Panc1 (cell line): ENCODE measurements at regions not wholly inside any gene's neighbourhood (a gene's known extent, or its start where the extent isn't known, plus 50 kb on each side); places are given as distances from the start of the nearest gene placed in this dataset.

Experiments
- ATAC-seq: fragments of 200-7000 bp; cut with Tn5 transposase; 2 replicates; pipeline ENCODE4 v1.9.1; 2020; ENCODE audit warnings: mild to moderate bottlenecking, moderate library complexity
- BruUV-seq: library from RNA; stranded (reverse); fragments of 400-500 nt; replicated peaks from 2 replicates; lab custom pipeline; 2021; lab: Mats Ljungman, UMichigan
- CTCF ChIA-PET: fragments of 300-600 bp; sonication (Branson Sonifier 250); formaldehyde crosslinking; loops from one replicate; lab custom pipeline; 2022; ENCODE audit warnings: antibody characterized with exemption; lab: Charles Lee
- POLR2A ChIA-PET: fragments of 300-600 bp; sonication (Branson Sonifier 250); formaldehyde crosslinking; loops from one replicate; lab custom pipeline; 2022; ENCODE audit warnings: antibody characterized with exemption; lab: Charles Lee
- DNase-seq: peaks from one replicate; pipeline ENCODE4 v3.0.0-alpha.2; 2010; ENCODE audit warnings: low read depth, low spot score
- H3K27ac ChIP-seq: 2 replicates; pipeline ENCODE4 v1.5.1; 2011; ENCODE audit warnings: mild to moderate bottlenecking, low read length, inconsistent platforms
- H3K27me3 ChIP-seq: fragments of 200-500 bp; sonication (Bioruptor generic); 2 replicates; pipeline ENCODE4 v1.6.0; 2014; ENCODE audit warnings: low read length, inconsistent platforms; ENCODE audit not compliant: control insufficient read depth, insufficient read depth
- H3K36me3 ChIP-seq: fragments of 200-500 bp; sonication (Bioruptor generic); 2 replicates; pipeline ENCODE4 v1.5.1; 2014; ENCODE audit warnings: inconsistent platforms, mild to moderate bottlenecking, low read length, moderate library complexity; ENCODE audit not compliant: control insufficient read depth, insufficient read depth
- H3K4me1 ChIP-seq: 2 replicates; pipeline ENCODE4 v1.5.1; 2011; ENCODE audit warnings: inconsistent platforms, mild to moderate bottlenecking, low read length, moderate library complexity; ENCODE audit not compliant: control insufficient read depth, insufficient read depth
- H3K4me3 ChIP-seq, 2 experiments: 2 replicates each; pipeline ENCODE4 v1.5.1; 2011 to 2012; ENCODE audit warnings: low read depth in 2 of 2, low read length in 2 of 2, mild to moderate bottlenecking in 2 of 2, inconsistent platforms in 1 of 2, moderate library complexity in 1 of 2
- H3K9me3 ChIP-seq: fragments of 200-500 bp; sonication (Bioruptor generic); 2 replicates; pipeline ENCODE4 v1.5.1; 2014; ENCODE audit warnings: low read depth, mild to moderate bottlenecking, inconsistent platforms, low read length, moderate library complexity; ENCODE audit not compliant: control insufficient read depth, insufficient read depth
- CTCF ChIP-seq: fragments of 450-650 bp; IDR thresholded peaks from 2 replicates; pipeline ENCODE4 v1.5.1; 2017; ENCODE audit warnings: mild to moderate bottlenecking
- POLR2AphosphoS5 ChIP-seq: IDR thresholded peaks from 2 replicates; pipeline ENCODE4 v1.6.1; 2012; ENCODE audit warnings: mild to moderate bottlenecking, low read depth, low read length, moderate library complexity
- SIN3A ChIP-seq: IDR thresholded peaks from 2 replicates; pipeline ENCODE4 v1.6.1; 2012; ENCODE audit warnings: low read depth, mild to moderate bottlenecking, low read length, moderate library complexity, borderline replicate concordance; ENCODE audit not compliant: insufficient read depth
- TCF7L2 ChIP-seq: IDR thresholded peaks from 2 replicates; pipeline ENCODE4 v1.6.1; 2011; ENCODE audit warnings: mild to moderate bottlenecking, low read depth, low read length, inconsistent platforms
- in situ Hi-C: cut with HindIII; loops from 2 replicates; pipeline ENCODE4 v1.10.0; 2016; ENCODE audit warnings: low sequenced_read_pairs, low pct_unique_long_range_greater_than_20kb
- intact Hi-C: fragments of 100-400 bp; cut with micrococcal nuclease; formaldehyde crosslinking; loops from one replicate; pipeline ENCODE4 v1.10.0; 2022; ENCODE audit not compliant: unreplicated experiment
- TF ChIP-seq, protein P1 (sequence below), 2 experiments: IDR thresholded peaks; 2 replicates each; pipeline ENCODE4 v1.6.1; 2011 to 2012; ENCODE audit warnings: low read depth in 2 of 2, control low read depth in 1 of 2, low read length in 1 of 2, mild to moderate bottlenecking in 1 of 2, moderate library complexity in 1 of 2; ENCODE audit not compliant: insufficient read depth in 1 of 2

DNA sequence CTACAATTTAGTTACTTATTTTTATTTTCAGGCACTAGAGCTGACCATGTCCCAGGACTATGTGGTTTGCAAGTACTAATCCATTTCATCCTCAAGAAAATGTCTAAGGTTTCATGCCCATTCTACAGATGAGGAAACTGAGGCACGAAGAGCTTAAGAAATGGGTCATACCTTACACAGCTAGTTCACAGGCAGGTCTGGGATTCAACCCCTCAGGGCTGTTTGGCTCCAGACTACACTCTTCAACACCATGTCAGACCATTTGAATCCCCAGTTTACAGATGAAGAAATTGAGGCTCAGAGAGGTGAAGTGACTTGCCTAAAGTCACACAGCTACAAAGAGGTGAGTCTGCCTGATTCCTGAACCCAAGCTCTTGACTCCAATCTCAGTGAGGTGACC lies 144.1 kb downstream of the MIAT start:
- no peaks in the 10 kb centered on the region for H3K4me1 ChIP-seq
- no peak overlapping the region for H3K27ac ChIP-seq
- no TSS peak for BruUV-seq
- H3K9me3 ChIP-seq: no peaks in the 10 kb centered on the region
- intact Hi-C loops (no loop called here), in situ Hi-C loops (no loop called here)
- CTCF ChIA-PET: no interaction called here
- ATAC-seq (no peak), DNase-seq (no peak)
- no peak overlapping the region for H3K4me3 ChIP-seq
- POLR2A ChIA-PET: no interaction called here
- TF ChIP-seq POLR2AphosphoS5 (no peak), TCF7L2 (no peak), CTCF (no peak), SIN3A (no peak)
- TF ChIP-seq, protein P1, sequence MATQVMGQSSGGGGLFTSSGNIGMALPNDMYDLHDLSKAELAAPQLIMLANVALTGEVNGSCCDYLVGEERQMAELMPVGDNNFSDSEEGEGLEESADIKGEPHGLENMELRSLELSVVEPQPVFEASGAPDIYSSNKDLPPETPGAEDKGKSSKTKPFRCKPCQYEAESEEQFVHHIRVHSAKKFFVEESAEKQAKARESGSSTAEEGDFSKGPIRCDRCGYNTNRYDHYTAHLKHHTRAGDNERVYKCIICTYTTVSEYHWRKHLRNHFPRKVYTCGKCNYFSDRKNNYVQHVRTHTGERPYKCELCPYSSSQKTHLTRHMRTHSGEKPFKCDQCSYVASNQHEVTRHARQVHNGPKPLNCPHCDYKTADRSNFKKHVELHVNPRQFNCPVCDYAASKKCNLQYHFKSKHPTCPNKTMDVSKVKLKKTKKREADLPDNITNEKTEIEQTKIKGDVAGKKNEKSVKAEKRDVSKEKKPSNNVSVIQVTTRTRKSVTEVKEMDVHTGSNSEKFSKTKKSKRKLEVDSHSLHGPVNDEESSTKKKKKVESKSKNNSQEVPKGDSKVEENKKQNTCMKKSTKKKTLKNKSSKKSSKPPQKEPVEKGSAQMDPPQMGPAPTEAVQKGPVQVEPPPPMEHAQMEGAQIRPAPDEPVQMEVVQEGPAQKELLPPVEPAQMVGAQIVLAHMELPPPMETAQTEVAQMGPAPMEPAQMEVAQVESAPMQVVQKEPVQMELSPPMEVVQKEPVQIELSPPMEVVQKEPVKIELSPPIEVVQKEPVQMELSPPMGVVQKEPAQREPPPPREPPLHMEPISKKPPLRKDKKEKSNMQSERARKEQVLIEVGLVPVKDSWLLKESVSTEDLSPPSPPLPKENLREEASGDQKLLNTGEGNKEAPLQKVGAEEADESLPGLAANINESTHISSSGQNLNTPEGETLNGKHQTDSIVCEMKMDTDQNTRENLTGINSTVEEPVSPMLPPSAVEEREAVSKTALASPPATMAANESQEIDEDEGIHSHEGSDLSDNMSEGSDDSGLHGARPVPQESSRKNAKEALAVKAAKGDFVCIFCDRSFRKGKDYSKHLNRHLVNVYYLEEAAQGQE (IDR thresholded peaks at IDR 0.05; ENCODE audit: insufficient read depth in 1 of 2, low read depth in 2 of 2, low read length in 1 of 2): no peak
- no peaks in the 10 kb centered on the region for H3K36me3 ChIP-seq
- no peaks in the 10 kb centered on the region for H3K27me3 ChIP-seq

GRCh38 chr22:26804315-26804714 lies 146.9 kb downstream of the MIAT start:
- Histone ChIP-seq H3K27ac (no peak overlapping the region), H3K27me3 (no peaks in the 10 kb centered on the region), H3K4me1 (no peaks in the 10 kb centered on the region), H3K36me3 (no peaks in the 10 kb centered on the region), H3K9me3 (no peaks in the 10 kb centered on the region), H3K4me3 (no peak overlapping the region)
- intact Hi-C loops: no loop called here
- DNase-seq: no peak
- ATAC-seq: no peak
- no peak for TF ChIP-seq POLR2AphosphoS5
- no peak for TF ChIP-seq TCF7L2
- no peak for TF ChIP-seq CTCF
- TF ChIP-seq SIN3A: no peak
- TF ChIP-seq, protein P1 (IDR thresholded peaks at IDR 0.05; ENCODE audit: insufficient read depth in 1 of 2, low read depth in 2 of 2, low read length in 1 of 2): no peak
- BruUV-seq: no TSS peak
- CTCF ChIA-PET: no interaction called here
- POLR2A ChIA-PET: no interaction called here
- in situ Hi-C loops: no loop called here
